ENCODE measurements at regions not wholly inside any gene's neighbourhood (a gene's known extent, or its start where the extent isn't known, plus 50 kb on each side); places are given as distances from the start of the nearest gene placed in this dataset.
"Not testable (repeated sequence)": the region's sequence is repeated elsewhere in the genome, so short reads cannot be mapped to it uniquely, and the experiment has no call there.

DNA sequence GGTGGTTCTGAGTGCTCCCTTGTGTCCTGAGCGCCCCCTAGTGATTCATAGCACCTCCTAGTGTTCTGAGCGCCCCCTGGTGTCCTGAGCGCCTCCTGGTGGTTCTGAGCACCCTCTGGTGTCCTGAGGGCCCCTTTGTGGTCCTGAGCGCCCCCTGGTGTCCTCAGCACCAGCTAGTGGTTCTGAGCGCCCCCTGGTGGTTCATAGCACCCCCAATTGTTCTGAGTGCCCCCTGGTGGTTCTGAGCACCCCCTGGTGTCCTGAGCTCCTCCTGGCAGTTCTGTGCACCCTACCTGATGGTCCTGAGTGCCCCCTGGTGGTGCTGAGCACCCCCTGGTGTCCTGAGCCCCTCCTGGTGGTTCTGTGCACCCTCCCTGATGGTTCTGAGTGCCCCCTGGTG is 93.8 kb downstream of the OR4M2 start:
- H3K36me3 ChIP-seq; H3K9me3 ChIP-seq; H3K4me3 ChIP-seq; intact Hi-C loops (cut with DNase I; ENCODE audit: low total_unique reads); H3K27me3 ChIP-seq (replicated peaks in 1 of 7); H3K27ac ChIP-seq; H3K4me1 ChIP-seq; DNase-seq: not testable (repeated sequence)
- WGBS, 5 donors = no CpG with 5 or more reads among the region's 5 CpGs

DNA sequence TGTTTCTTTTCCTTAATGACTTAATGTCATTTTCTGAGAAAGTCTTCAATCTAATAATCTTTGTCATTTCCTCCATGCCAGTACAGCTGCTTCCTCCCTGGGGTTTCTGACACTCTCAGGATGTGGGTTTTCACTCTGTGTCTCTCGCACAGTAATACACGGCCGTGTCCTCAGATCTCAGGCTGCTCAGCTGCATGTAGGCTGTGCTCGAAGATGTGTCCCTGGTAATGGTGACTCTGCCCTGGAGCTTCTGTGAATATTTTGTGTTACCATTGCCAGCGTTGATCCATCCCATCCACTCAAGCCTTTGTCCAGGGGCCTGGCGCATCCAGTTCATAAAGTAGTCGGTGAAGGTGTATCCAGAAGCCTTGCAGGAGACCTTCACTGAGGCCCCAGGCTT is 97.6 kb downstream of the OR4M2 start:
- intact Hi-C loops (cut with DNase I; ENCODE audit: low total_unique reads); H3K9me3 ChIP-seq; DNase-seq; H3K4me1 ChIP-seq; H3K4me3 ChIP-seq; H3K27me3 ChIP-seq (replicated peaks in 1 of 7); H3K36me3 ChIP-seq; H3K27ac ChIP-seq: not testable (repeated sequence)
- no CpG with 5 or more reads among the region's 7 CpGs for WGBS, 5 donors

DNA sequence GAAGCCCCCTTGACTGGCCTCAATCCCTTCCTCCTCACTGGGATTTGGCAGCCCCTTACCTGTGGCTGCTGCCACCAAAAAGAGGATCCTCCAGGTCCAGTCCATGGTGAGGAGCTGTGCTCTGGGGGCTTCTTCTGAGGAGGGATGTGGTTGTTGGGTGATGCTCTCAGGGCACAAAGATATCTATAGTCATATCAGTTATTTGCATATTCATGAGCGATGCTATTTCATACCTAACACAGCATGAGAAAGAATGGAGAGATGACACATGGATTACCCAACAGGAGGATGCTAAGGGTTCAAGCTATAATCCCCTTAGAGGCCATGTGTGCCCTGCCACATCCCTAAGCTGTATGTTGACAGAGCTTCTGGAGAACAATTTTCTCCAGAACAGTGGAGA is 98.1 kb downstream of the OR4M2 start:
- intact Hi-C loops (cut with DNase I; ENCODE audit: low total_unique reads); DNase-seq; H3K27ac ChIP-seq; H3K4me3 ChIP-seq; H3K36me3 ChIP-seq; H3K27me3 ChIP-seq (replicated peaks in 1 of 7); H3K4me1 ChIP-seq; H3K9me3 ChIP-seq: not testable (repeated sequence)
- WGBS, 5 donors = no CpG with 5 or more reads among the region's 1 CpG

DNA sequence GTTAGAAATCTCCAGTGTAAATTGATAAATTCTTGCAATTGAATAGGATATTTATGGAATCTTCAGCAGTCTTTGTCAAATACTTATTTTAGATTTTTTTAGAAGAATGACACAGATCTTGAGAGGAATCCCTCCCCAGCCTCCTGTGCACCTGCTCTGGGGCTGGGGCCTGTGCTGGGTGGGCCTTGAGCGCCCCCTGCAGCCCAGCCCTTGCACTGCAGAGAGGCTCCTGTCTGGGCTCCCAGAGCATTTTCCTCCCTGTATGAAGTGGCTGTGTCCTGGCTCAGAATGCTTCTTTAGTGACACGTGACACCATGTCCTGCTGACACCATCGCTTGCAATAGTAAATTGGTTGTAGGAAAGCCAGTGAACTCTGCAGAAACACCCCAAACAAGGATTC is 98.7 kb downstream of the OR4M2 start:
- H3K9me3 ChIP-seq; DNase-seq; H3K36me3 ChIP-seq; H3K4me3 ChIP-seq; H3K27ac ChIP-seq; H3K27me3 ChIP-seq (replicated peaks in 1 of 7); intact Hi-C loops (cut with DNase I; ENCODE audit: low total_unique reads); H3K4me1 ChIP-seq: not testable (repeated sequence)
- no CpG with 5 or more reads among the region's 3 CpGs for WGBS, 5 donors

DNA sequence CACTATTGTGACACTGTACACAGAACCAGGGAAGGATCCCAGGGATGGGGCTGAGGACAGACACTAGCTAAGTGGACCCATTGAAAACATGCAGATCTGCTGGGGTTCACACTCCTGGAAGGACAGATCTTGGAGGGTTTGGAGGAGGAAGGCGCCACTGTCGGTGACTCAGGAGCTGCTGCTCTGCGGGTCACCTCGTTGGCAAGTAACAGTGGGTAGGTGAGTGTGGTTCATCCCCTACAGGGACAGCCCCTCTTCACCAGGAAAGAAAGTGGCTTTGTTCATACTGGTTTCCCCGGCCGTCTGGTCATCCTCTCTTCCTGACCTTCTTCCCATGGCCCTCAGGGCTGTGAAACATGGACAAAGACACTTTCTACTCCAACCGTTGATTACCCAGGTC is 100.3 kb downstream of the OR4M2 start:
- H3K9me3 ChIP-seq; H3K27ac ChIP-seq; H3K36me3 ChIP-seq; intact Hi-C loops (cut with DNase I; ENCODE audit: low total_unique reads); H3K4me1 ChIP-seq; H3K27me3 ChIP-seq (replicated peaks in 1 of 7); H3K4me3 ChIP-seq; DNase-seq: not testable (repeated sequence)
- WGBS, 5 donors = no CpG with 5 or more reads among the region's 7 CpGs

DNA sequence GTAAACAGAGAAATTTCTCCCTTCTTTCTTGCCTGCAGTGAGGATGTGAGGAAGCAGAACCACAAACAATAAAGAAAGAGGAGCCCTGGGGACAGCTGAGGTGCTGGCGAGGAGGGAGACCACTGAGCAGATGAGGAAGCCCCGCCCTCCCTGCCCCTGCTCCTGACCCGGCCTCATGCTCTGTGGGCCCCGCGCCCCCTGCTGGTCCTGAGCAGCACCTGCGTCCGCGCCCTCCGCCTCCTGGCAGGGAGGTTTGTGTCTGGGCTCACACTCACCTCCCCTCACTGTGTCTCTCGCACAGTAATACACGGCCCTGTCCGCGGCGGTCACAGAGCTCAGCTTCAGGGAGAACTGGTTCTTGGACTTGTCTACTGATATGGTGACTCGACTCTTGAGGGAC is 104.4 kb downstream of the OR4M2 start:
- H3K27ac ChIP-seq; H3K36me3 ChIP-seq; DNase-seq; intact Hi-C loops (cut with DNase I; ENCODE audit: low total_unique reads); H3K4me1 ChIP-seq; H3K27me3 ChIP-seq (replicated peaks in 1 of 7); H3K4me3 ChIP-seq; H3K9me3 ChIP-seq: not testable (repeated sequence)
- 98% methylated on average over 6 of the region's 15 CpGs; no CpG with 5 or more reads in 4 of the 5 donors for WGBS, 5 donors

DNA sequence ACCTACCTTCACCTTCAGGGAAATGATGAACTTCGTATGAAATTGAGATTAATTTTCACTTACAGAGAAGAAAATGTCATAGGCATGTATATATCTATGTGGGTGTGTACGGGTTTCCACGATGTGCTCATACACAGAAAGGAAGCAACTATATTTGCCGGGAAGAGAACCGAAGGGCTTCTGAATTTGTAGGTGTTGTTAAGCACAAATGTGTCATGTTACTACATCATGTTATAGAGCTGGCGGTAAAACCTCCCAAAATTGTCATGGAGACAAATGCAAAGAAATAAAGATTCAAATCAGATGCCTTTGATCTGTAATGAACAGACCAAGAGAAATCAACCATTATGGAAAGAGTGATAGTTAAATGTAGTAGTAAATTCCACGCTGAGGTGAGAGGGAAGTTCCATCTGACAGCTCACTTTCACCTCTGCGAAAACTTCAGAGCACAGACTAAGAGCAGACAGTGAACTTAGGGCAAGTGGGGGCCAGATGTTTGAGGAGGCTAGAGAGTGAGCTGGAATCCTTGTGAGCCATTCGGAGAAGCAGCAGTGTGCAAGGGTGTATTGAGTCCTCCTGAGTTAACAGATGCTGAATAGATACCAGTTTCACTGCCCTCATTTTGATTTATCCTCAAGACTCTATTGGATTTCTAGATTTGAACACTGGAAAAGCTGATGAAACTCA is 106.7 kb downstream of the OR4M2 start:
- intact Hi-C loops (cut with DNase I; ENCODE audit: low total_unique reads); DNase-seq; H3K4me3 ChIP-seq; H3K4me1 ChIP-seq; H3K36me3 ChIP-seq; H3K27ac ChIP-seq; H3K9me3 ChIP-seq; H3K27me3 ChIP-seq (replicated peaks in 1 of 7): not testable (repeated sequence)
- 81% methylated on average over 4 of the region's 9 CpGs; no CpG with 5 or more reads in 4 of the 5 donors for WGBS, 5 donors

DNA sequence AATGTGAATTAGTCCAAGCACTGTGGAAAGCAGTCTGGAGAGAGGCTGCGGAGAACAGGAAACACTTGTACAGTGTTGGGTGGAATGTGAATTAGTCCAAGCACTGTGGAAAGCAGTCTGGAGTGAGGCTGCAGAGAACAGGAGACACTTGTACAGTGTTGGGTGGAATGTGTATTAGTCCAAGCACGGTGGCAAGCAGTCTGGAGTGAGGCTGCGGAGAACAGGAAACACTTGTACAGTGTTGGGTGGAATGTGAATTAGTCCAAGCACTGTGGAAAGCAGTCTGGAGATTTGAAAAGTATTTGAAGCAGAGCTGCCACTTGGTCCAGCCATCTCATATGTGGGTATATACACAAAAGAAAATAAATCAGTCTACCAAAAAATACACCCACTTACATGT is 111.5 kb downstream of the OR4M2 start:
- H3K9me3 ChIP-seq; H3K27ac ChIP-seq; DNase-seq; H3K4me1 ChIP-seq; H3K27me3 ChIP-seq (replicated peaks in 1 of 7); H3K36me3 ChIP-seq; H3K4me3 ChIP-seq; intact Hi-C loops (cut with DNase I; ENCODE audit: low total_unique reads): not testable (repeated sequence)
- 75 to 78% methylated on average over 1 of the region's 3 CpGs; no CpG with 5 or more reads in 3 of the 5 donors for WGBS, 5 donors

DNA sequence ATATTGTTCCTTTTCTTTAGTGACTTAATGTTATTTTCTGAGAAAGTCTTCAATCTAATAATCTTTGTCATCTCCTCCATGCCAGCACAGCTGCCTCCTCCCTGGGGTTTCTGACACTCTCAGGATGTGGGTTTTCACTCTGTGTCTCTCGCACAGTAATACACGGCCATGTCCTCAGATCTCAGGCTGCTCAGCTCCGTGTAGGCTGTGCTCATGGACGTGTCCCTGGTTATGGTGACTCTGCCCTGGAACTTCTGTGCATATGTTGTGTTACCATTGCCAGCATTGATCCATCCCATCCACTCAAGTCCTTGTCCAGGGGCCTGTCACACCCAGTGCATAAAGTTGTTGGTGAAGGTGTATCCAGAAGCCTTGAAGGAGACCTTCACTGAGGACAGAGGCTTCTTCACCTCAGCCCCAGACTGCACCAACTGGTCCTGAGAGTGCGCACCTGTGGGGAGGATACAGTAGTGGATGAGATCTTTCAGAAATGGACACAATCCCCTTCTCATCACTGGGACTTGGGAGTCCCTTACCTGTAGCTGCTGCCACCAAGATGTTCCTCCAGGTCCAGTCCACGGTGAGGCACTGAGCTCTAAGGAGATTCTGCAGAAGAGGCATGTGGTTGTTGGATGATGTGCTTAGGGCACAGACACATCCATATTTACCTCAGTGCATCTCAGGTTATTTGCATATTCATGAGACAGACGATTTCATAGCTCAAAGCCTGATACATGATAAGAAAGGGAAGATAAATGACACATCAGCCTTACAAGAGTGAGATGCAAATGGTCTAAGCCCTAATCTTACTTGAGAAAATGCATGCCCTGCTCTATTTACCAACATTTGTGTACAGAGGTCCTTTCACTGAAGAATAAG is 114.7 kb downstream of the OR4M2 start:
- intact Hi-C loops (cut with DNase I; ENCODE audit: low total_unique reads); DNase-seq; H3K27me3 ChIP-seq (replicated peaks in 1 of 7); H3K4me1 ChIP-seq; H3K4me3 ChIP-seq; H3K36me3 ChIP-seq; H3K9me3 ChIP-seq; H3K27ac ChIP-seq: not testable (repeated sequence)
- WGBS, 5 donors = 17% methylated on average over 1 of the region's 7 CpGs; no CpG with 5 or more reads in 4 of the 5 donors

DNA sequence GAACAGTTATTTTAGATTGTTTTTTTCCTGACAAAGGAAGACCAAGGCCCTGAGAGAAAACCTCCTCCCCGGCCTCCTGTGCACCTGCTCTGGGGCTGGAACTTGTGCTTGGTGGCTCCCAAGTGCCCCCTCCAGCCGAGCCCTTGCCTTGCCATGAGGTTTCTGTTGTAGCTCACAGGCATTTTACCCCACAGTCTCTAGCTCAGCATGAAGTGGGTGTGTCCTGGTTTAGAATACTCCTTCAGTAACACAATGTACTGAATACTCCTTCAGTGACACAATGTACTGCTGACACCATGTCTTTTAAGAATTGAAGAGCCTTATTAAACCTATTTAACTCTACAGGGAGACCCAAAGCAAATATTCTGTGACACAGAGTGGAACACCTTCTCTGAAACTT is 116.1 kb downstream of the OR4M2 start:
- H3K27me3 ChIP-seq (replicated peaks in 1 of 7); intact Hi-C loops (cut with DNase I; ENCODE audit: low total_unique reads); H3K4me3 ChIP-seq; DNase-seq; H3K36me3 ChIP-seq; H3K9me3 ChIP-seq; H3K27ac ChIP-seq; H3K4me1 ChIP-seq: not testable (repeated sequence)
- no CpG with 5 or more reads among the region's 2 CpGs for WGBS, 5 donors

DNA sequence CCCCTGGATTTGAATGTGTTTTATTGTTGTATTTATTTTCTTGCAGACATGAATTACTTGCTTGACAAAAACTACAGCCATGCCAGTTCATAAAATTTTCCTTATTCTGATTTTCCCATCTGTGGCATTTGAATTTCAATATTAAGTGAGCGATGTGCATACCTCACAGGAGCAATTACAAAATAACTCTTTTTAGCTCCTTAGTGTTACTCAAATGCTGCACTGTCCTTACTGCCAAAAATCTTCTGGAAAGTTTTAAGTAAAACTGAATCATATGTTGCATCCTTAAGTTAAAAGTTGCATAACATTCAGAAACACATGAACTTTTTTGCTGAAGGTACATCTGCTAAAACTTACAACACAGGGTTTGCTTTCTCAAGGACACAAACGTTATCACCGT is 120.1 kb downstream of the OR4M2 start:
- H3K4me1 ChIP-seq; H3K36me3 ChIP-seq; intact Hi-C loops (cut with DNase I; ENCODE audit: low total_unique reads); H3K9me3 ChIP-seq; H3K4me3 ChIP-seq; H3K27ac ChIP-seq; H3K27me3 ChIP-seq (replicated peaks in 1 of 7); DNase-seq: not testable (repeated sequence)
- WGBS, 5 donors = 44 to 72% methylated on average over 2 of the region's 3 CpGs; no CpG with 5 or more reads in 3 of the 5 donors

Data from spleen (tissue), 11 donors.